ENCODE measurements at regions not wholly inside any gene's neighbourhood (a gene's known extent, or its start where the extent isn't known, plus 50 kb on each side); places are given as distances from the start of the nearest gene placed in this dataset.

DNA sequence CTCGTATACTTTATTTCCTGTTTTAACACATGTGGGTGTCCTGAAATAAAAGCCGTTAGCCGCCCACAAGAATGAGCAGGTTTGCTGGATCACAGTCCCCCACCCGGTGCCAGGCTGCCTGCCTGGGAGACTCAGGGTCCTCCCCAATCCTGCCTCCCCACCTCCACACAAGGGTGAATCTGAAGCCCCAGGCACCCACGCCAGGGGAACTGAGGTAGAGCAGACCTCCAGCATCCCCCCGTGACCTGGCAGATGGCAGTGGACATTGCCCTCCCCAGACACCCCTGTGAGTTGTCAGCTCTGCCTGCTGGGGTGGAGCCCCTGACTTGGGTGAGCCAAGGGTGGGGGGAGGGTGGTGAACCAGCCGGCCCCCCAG is 114.8 kb downstream of the METRNL start:
- Histone ChIP-seq H3K9me3 (no peaks in the 10 kb centered on the region), H3K36me3 (no peaks in the 10 kb centered on the region), H3K27ac (no peak overlapping the region), H3K4me3 (no peak overlapping the region), H3K4me1 (peaks cover 33% of the 10 kb centered on the region), H3K27me3 (ENCODE audit: low read depth) (no peaks in the 10 kb centered on the region)
- ATAC-seq (no peak), DNase-seq (peak; percentile 39)
- intact Hi-C loops (cut with DNase I), result no loop called here
- TF ChIP-seq, protein P1, sequence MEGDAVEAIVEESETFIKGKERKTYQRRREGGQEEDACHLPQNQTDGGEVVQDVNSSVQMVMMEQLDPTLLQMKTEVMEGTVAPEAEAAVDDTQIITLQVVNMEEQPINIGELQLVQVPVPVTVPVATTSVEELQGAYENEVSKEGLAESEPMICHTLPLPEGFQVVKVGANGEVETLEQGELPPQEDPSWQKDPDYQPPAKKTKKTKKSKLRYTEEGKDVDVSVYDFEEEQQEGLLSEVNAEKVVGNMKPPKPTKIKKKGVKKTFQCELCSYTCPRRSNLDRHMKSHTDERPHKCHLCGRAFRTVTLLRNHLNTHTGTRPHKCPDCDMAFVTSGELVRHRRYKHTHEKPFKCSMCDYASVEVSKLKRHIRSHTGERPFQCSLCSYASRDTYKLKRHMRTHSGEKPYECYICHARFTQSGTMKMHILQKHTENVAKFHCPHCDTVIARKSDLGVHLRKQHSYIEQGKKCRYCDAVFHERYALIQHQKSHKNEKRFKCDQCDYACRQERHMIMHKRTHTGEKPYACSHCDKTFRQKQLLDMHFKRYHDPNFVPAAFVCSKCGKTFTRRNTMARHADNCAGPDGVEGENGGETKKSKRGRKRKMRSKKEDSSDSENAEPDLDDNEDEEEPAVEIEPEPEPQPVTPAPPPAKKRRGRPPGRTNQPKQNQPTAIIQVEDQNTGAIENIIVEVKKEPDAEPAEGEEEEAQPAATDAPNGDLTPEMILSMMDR (IDR thresholded peaks at IDR 0.05), result no peak

DNA sequence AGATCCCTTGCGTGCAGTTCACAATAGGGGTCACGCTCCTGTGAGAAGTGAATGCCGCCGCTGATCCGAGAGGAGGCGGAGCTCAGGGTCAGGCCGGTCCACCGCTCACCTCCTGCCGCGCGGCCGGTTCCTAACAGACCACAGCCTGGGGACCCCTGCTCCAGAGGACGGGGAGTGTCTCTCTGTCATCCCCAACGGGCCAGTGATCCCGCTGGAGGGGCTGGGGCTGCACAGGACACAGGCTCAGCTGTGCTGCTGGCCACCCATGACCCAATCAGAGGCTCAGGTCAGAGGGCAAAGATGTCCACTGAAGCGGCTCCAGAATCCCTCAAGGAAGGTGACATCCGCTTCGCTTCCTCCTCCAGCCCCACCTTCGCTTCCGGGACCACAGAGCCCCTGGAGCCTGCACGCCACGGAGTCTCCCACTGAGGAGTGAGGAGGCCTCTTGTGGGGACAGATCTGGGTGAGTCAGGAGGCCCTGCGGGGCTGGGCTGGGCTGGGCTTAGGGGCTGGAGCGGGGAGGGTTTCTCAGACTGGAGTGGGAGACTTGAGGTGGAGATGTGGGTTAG is 115.4 kb downstream of the METRNL start:
- DNase-seq, result peak; percentile 43
- no peaks in the 10 kb centered on the region for H3K9me3 ChIP-seq
- H3K27ac ChIP-seq, result no peak overlapping the region
- no peak overlapping the region for H3K4me3 ChIP-seq
- no peaks in the 10 kb centered on the region for H3K27me3 ChIP-seq (ENCODE audit: low read depth)
- TF ChIP-seq, protein P1 (IDR thresholded peaks at IDR 0.05), result no peak
- peak in 1 of 2 donors; percentile 4 for ATAC-seq
- H3K4me1 ChIP-seq, result peaks cover 31% of the 10 kb centered on the region
- intact Hi-C loops (cut with DNase I), result no loop called here
- H3K36me3 ChIP-seq, result no peaks in the 10 kb centered on the region

DNA sequence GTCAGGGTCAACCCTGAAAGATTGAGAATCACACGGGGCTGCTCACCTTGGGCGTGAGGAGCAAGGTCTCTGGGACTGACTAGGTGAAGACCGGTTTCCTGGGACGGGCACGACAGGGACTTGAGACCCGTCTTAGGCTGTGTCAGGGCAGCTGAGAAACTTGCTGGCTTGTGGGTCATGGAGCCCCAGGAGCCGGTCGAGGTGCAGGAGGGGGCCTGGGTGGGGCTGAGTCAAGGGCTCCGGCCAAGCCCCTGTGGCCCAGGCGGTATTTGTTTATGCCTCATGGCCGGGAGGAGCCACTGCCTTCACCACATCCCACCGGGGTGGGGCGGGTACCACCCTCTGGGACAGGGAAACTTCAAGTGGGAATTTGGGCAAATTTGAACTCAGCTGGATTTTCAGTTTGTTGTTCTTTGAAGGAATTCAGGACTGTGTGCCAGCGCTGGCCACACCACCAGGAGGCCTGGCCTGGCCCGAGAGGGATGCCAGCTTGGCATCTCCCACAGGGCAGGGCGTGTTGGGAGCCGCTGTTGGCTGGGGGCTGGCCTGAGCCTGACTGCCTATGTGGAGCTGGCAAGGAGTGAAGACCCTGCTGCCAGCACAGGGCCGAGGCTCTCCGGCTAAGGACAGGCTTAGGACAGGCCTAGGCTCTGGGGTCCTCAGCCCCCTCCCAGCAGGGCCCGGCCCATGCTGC is 116.1 kb downstream of the METRNL start:
- Histone ChIP-seq H3K4me1 (peaks cover 38% of the 10 kb centered on the region), H3K4me3 (no peak overlapping the region), H3K27ac (no peak overlapping the region), H3K36me3 (no peaks in the 10 kb centered on the region), H3K27me3 (ENCODE audit: low read depth) (no peaks in the 10 kb centered on the region), H3K9me3 (no peaks in the 10 kb centered on the region)
- DNase-seq (peak; percentile 53), ATAC-seq (peak; percentile 22 to 51)
- TF ChIP-seq, protein P1 (IDR thresholded peaks at IDR 0.05), result no peak
- intact Hi-C loops (cut with DNase I), result no loop called here

DNA sequence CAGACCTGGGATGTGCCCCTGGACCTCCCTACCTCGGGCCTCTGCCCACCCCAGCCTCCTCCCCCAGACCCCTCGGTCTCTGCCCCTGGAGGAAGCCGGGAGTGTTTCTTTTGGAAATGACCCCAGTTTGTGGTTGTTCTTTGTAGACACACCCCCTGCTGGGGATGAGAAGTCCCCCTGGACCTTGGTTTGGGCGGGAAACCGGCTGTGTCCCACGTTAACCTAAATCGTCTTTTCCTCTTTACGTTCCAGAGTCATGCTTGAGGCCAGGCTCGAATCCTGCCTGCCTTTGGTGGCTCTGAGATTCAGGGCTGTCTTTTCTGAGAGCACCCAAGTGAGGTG is 116.6 kb downstream of the METRNL start:
- Histone ChIP-seq H3K27ac (no peak overlapping the region), H3K27me3 (ENCODE audit: low read depth) (no peaks in the 10 kb centered on the region), H3K36me3 (no peaks in the 10 kb centered on the region), H3K4me1 (peaks cover 43% of the 10 kb centered on the region), H3K4me3 (no peak overlapping the region), H3K9me3 (no peaks in the 10 kb centered on the region)
- ATAC-seq (no peak), DNase-seq (no peak)
- TF ChIP-seq, protein P1 (IDR thresholded peaks at IDR 0.05), result no peak
- intact Hi-C loops (cut with DNase I), result no loop called here

DNA sequence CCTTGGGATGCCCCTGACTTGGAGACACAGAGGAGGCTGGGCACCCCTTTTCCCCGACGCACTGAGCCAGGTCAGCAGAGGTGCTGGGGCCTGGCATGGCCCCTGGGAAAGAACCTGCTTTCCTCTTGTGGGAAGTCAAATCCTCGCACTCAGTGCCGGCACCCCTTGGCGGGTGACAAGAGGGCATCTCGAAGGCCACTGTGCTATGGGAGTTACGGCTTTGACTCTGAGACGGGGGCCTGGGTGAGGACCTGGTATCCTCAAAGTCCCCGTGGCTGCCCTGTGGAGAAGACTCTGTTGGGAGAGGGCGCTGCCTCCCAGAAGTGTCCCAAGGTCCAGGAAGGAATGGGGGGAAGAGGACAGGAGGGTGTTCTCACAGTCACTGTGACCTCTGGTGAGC is 117.0 kb downstream of the METRNL start:
- Histone ChIP-seq H3K4me3 (no peak overlapping the region), H3K9me3 (no peaks in the 10 kb centered on the region), H3K27ac (no peak overlapping the region), H3K4me1 (peaks cover 46% of the 10 kb centered on the region), H3K27me3 (ENCODE audit: low read depth) (no peaks in the 10 kb centered on the region), H3K36me3 (no peaks in the 10 kb centered on the region)
- peak; percentile 36 for DNase-seq
- intact Hi-C loops (cut with DNase I), result no loop called here
- no peak for ATAC-seq
- TF ChIP-seq, protein P1 (IDR thresholded peaks at IDR 0.05), result no peak
